WTC11 (cell line): ENCODE measurements at regions not wholly inside any gene's neighbourhood (a gene's known extent, or its start where the extent isn't known, plus 50 kb on each side); places are given as distances from the start of the nearest gene placed in this dataset.

Experiments used
- ATAC-seq: fragments of 200-7000 bp; cut with Tn5 transposase; 2 replicates; pipeline ENCODE4 v1.10.0; 2021; ENCODE audit warnings: mild to moderate bottlenecking, moderate library complexity
- CTCF ChIA-PET: fragments of 300-600 bp; sonication (Branson Sonifier 250); formaldehyde crosslinking; loops from one replicate; lab custom pipeline; 2021; ENCODE audit warnings: antibody characterized with exemption; lab: Charles Lee
- POLR2A ChIA-PET: fragments of 350-600 bp; sonication (Branson Sonifier 250); formaldehyde crosslinking; loops from one replicate; lab custom pipeline; 2021; ENCODE audit warnings: antibody characterized with exemption; lab: Charles Lee
- DNase-seq: peaks from one replicate; pipeline ENCODE4 v3.0.0; 2021; ENCODE audit warnings: low spot score
- H3K27ac Mint-ChIP-seq: 2 replicates; pipeline ENCODE4 v1.8.0; 2021; ENCODE audit warnings: mixed read lengths
- H3K27me3 Mint-ChIP-seq: 2 replicates; pipeline ENCODE4 v1.8.0; 2021; ENCODE audit warnings: low read depth, mild to moderate bottlenecking, moderate library complexity, mixed read lengths
- H3K36me3 Mint-ChIP-seq: 2 replicates; pipeline ENCODE4 v1.8.0; 2021; ENCODE audit warnings: mixed read lengths
- H3K4me1 Mint-ChIP-seq: 2 replicates; pipeline ENCODE4 v1.8.0; 2022; ENCODE audit warnings: mixed read lengths
- H3K4me3 Mint-ChIP-seq: 2 replicates; pipeline ENCODE4 v1.8.0; 2021; ENCODE audit warnings: mild to moderate bottlenecking, moderate library complexity, mixed read lengths
- H3K9me3 Mint-ChIP-seq: 2 replicates; pipeline ENCODE4 v1.8.0; 2021; ENCODE audit warnings: mixed read lengths
- AFF4 ChIP-seq: sonication (generic); formaldehyde crosslinking; IDR thresholded peaks from 2 replicates; pipeline ENCODE4 v1.8.1; 2023; ENCODE audit warnings: mild to moderate bottlenecking, missing genetic modification reagents, borderline replicate concordance
- E2F1 ChIP-seq: sonication (generic); formaldehyde crosslinking; IDR thresholded peaks from 2 replicates; pipeline ENCODE4 v1.8.0; 2022; ENCODE audit warnings: mild to moderate bottlenecking, missing genetic modification reagents
- ETV6 ChIP-seq: sonication (generic); formaldehyde crosslinking; IDR thresholded peaks from 2 replicates; pipeline ENCODE4 v1.8.1; 2022; ENCODE audit warnings: mild to moderate bottlenecking, missing genetic modification reagents
- GRHL2 ChIP-seq: fragments of 250-450 bp; sonication (Bioruptor Pico); IDR thresholded peaks from 2 replicates; pipeline ENCODE4 v1.8.0; 2022; ENCODE audit warnings: mild to moderate bottlenecking, moderate library complexity; ENCODE audit not compliant: insufficient replicate concordance, severe bottlenecking
- JAZF1 ChIP-seq: fragments of 250-450 bp; sonication (Bioruptor Pico); IDR thresholded peaks from 2 replicates; pipeline ENCODE4 v1.9.0; 2021; ENCODE audit warnings: moderate library complexity, mild to moderate bottlenecking, inconsistent platforms
- JUN ChIP-seq: sonication (generic); formaldehyde crosslinking; IDR thresholded peaks from 2 replicates; pipeline ENCODE4 v1.8.0; 2023; ENCODE audit warnings: mild to moderate bottlenecking, missing genetic modification reagents
- NFATC4 ChIP-seq: fragments of 250-450 bp; sonication (Bioruptor Pico); IDR thresholded peaks from 2 replicates; pipeline ENCODE4 v1.9.0; 2021; ENCODE audit warnings: mild to moderate bottlenecking
- SOX15 ChIP-seq: fragments of 250-450 bp; sonication (Bioruptor Pico); IDR thresholded peaks from 2 replicates; pipeline ENCODE4 v1.9.0; 2021; ENCODE audit warnings: mild to moderate bottlenecking
- TEAD4 ChIP-seq: sonication (generic); formaldehyde crosslinking; IDR thresholded peaks from 2 replicates; pipeline ENCODE4 v1.8.0; 2022; ENCODE audit warnings: mild to moderate bottlenecking, missing genetic modification reagents
- ZNF121 ChIP-seq: sonication (generic); formaldehyde crosslinking; IDR thresholded peaks from 2 replicates; pipeline ENCODE4 v1.8.0; 2023; ENCODE audit warnings: missing genetic modification reagents
- ZNF219 ChIP-seq: sonication (generic); formaldehyde crosslinking; IDR thresholded peaks from 2 replicates; pipeline ENCODE4 v1.8.0; 2023; ENCODE audit warnings: missing genetic modification reagents, mild to moderate bottlenecking, borderline replicate concordance
- ZNF425 ChIP-seq: fragments of 250-450 bp; sonication (Bioruptor Pico); conservative IDR thresholded peaks from 2 replicates; pipeline ENCODE4 v1.9.0; 2021; ENCODE audit warnings: mild to moderate bottlenecking
- ZNF512 ChIP-seq: sonication (generic); formaldehyde crosslinking; IDR thresholded peaks from 2 replicates; pipeline ENCODE4 v1.8.1; 2022; ENCODE audit warnings: missing genetic modification reagents, borderline replicate concordance
- ZSCAN18 ChIP-seq: fragments of 250-450 bp; sonication (Bioruptor Pico); IDR thresholded peaks from 2 replicates; pipeline ENCODE4 v2.1.2; 2022; ENCODE audit warnings: mild to moderate bottlenecking, moderate library complexity
- TF ChIP-seq, protein P1 (sequence below): sonication (generic); formaldehyde crosslinking; IDR thresholded peaks from 2 replicates; pipeline ENCODE4 v1.8.0; 2023; ENCODE audit warnings: mild to moderate bottlenecking, missing genetic modification reagents
- TF ChIP-seq, protein P2 (sequence below): sonication (generic); formaldehyde crosslinking; IDR thresholded peaks from 2 replicates; pipeline ENCODE4 v1.8.1; 2022; ENCODE audit warnings: mild to moderate bottlenecking, moderate library complexity, missing genetic modification reagents
- TF ChIP-seq, protein P3 (sequence below): fragments of 250-450 bp; sonication (Bioruptor Pico); IDR thresholded peaks from 2 replicates; pipeline ENCODE4 v1.9.0; 2021; ENCODE audit warnings: mild to moderate bottlenecking, borderline replicate concordance

GRCh38 chr4:106718548-106718947 is 317.6 kb downstream of the DKK2 start (continued):
- no peak for TF ChIP-seq AFF4
- TF ChIP-seq, protein P1, sequence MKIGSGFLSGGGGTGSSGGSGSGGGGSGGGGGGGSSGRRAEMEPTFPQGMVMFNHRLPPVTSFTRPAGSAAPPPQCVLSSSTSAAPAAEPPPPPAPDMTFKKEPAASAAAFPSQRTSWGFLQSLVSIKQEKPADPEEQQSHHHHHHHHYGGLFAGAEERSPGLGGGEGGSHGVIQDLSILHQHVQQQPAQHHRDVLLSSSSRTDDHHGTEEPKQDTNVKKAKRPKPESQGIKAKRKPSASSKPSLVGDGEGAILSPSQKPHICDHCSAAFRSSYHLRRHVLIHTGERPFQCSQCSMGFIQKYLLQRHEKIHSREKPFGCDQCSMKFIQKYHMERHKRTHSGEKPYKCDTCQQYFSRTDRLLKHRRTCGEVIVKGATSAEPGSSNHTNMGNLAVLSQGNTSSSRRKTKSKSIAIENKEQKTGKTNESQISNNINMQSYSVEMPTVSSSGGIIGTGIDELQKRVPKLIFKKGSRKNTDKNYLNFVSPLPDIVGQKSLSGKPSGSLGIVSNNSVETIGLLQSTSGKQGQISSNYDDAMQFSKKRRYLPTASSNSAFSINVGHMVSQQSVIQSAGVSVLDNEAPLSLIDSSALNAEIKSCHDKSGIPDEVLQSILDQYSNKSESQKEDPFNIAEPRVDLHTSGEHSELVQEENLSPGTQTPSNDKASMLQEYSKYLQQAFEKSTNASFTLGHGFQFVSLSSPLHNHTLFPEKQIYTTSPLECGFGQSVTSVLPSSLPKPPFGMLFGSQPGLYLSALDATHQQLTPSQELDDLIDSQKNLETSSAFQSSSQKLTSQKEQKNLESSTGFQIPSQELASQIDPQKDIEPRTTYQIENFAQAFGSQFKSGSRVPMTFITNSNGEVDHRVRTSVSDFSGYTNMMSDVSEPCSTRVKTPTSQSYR (CRISPR knock-in tag): no peak
- no peak for TF ChIP-seq ZNF121 (CRISPR knock-in tag)
- TF ChIP-seq, protein P2, sequence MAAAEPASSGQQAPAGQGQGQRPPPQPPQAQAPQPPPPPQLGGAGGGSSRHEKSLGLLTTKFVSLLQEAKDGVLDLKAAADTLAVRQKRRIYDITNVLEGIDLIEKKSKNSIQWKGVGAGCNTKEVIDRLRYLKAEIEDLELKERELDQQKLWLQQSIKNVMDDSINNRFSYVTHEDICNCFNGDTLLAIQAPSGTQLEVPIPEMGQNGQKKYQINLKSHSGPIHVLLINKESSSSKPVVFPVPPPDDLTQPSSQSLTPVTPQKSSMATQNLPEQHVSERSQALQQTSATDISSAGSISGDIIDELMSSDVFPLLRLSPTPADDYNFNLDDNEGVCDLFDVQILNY: no peak
- no peak for TF ChIP-seq E2F1 (CRISPR knock-in tag)
- TF ChIP-seq ZNF219 (CRISPR knock-in tag): no peak
- TF ChIP-seq ZNF512 (CRISPR knock-in tag): no peak
- TF ChIP-seq ZNF425 (CRISPR knock-in tag): no peak
- no peak for TF ChIP-seq ETV6 (CRISPR knock-in tag)

DNA sequence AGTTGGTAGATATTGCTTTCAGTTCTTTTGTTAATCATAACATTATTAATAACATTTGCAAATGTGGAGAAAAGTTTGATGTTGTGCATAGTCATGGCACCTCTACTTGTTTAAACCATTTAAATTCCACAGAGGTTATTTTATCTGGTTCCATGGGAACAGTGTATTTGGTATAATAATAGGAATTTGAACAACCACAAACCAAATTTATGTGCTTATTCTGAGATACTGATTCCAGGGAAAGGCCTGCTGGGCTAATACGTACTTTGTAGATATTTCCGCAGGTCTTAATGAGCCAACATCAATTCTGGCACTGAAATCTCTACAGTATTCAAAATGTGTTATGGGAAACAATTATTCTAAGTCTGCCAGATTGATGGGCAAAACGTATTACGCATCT is 319.0 kb downstream of the DKK2 start:
- no peak for ATAC-seq
- ChIA-PET CTCF (no interaction called here), POLR2A (no interaction called here)
- Mint-ChIP-seq H3K4me3 (no peak overlapping the region), H3K9me3 (no peaks in the 10 kb centered on the region), H3K27ac (no peak overlapping the region), H3K36me3 (no peaks in the 10 kb centered on the region), H3K27me3 (no peaks in the 10 kb centered on the region), H3K4me1 (no peaks in the 10 kb centered on the region)
- no peak for DNase-seq
- TF ChIP-seq JUN (CRISPR knock-in tag) (no peak), GRHL2 (CRISPR knock-in tag) (no peak), ZSCAN18 (CRISPR knock-in tag) (no peak), SOX15 (CRISPR knock-in tag) (no peak), JAZF1 (no peak), TEAD4 (CRISPR knock-in tag) (no peak), NFATC4 (no peak)
- TF ChIP-seq, protein P3, sequence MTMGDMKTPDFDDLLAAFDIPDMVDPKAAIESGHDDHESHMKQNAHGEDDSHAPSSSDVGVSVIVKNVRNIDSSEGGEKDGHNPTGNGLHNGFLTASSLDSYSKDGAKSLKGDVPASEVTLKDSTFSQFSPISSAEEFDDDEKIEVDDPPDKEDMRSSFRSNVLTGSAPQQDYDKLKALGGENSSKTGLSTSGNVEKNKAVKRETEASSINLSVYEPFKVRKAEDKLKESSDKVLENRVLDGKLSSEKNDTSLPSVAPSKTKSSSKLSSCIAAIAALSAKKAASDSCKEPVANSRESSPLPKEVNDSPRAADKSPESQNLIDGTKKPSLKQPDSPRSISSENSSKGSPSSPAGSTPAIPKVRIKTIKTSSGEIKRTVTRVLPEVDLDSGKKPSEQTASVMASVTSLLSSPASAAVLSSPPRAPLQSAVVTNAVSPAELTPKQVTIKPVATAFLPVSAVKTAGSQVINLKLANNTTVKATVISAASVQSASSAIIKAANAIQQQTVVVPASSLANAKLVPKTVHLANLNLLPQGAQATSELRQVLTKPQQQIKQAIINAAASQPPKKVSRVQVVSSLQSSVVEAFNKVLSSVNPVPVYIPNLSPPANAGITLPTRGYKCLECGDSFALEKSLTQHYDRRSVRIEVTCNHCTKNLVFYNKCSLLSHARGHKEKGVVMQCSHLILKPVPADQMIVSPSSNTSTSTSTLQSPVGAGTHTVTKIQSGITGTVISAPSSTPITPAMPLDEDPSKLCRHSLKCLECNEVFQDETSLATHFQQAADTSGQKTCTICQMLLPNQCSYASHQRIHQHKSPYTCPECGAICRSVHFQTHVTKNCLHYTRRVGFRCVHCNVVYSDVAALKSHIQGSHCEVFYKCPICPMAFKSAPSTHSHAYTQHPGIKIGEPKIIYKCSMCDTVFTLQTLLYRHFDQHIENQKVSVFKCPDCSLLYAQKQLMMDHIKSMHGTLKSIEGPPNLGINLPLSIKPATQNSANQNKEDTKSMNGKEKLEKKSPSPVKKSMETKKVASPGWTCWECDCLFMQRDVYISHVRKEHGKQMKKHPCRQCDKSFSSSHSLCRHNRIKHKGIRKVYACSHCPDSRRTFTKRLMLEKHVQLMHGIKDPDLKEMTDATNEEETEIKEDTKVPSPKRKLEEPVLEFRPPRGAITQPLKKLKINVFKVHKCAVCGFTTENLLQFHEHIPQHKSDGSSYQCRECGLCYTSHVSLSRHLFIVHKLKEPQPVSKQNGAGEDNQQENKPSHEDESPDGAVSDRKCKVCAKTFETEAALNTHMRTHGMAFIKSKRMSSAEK (CRISPR knock-in tag): no peak
